ENCODE measurements at regions not wholly inside any gene's neighbourhood (a gene's known extent, or its start where the extent isn't known, plus 50 kb on each side); places are given as distances from the start of the nearest gene placed in this dataset.
A peak's percentile ranks its signal among the peaks of the same experiment; 100 is the strongest.
"Not testable (repeated sequence)": the region's sequence is repeated elsewhere in the genome, so short reads cannot be mapped to it uniquely, and the experiment has no call there.

- DNase-seq (ENCODE audit: low spot score); ATAC-seq (ENCODE audit: low FRiP score): not testable (repeated sequence)
Measured at GRCh38 chr17:46460129-46460528, 52.1 kb upstream of the LRRC37A2 start.

GRCh38 chr17:46455069-46455468, 57.2 kb upstream of the LRRC37A2 start:
- not testable (repeated sequence) for ATAC-seq (ENCODE audit: low FRiP score); DNase-seq (ENCODE audit: low spot score)

GRCh38 chr17:46454572-46454971, 57.7 kb upstream of the LRRC37A2 start:
- ATAC-seq (ENCODE audit: low FRiP score), result not testable (repeated sequence)

GRCh38 chr17:46453077-46453476, 59.2 kb upstream of the LRRC37A2 start:
- ATAC-seq (ENCODE audit: low FRiP score); DNase-seq (ENCODE audit: low spot score): not testable (repeated sequence)

More at GRCh38 chr17:46454572-46454971, 57.7 kb upstream of the LRRC37A2 start:
- not testable (repeated sequence) for DNase-seq (ENCODE audit: low spot score)

DNA sequence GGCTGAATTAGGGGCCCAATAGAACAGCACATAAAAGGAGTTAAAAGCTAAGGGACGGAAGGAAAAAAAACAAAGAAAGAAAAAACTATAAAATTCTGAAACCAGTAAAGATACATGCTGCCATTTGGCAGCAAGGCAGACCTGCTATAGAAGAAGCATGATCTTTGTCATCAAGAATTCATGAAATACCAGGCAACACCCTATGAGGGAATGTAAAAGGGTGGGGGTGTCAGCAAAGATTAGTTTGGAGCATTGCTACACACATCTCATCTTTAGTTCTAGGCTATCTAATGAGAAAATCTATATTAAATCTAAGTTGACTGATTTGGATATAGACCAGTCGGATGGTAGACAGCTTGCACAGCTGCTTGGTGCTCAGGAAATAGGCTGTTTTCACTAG, 66.4 kb upstream of the LRRC37A2 start:
- ATAC-seq (ENCODE audit: low FRiP score); DNase-seq (ENCODE audit: low spot score): not testable (repeated sequence)

- not testable (repeated sequence) for ATAC-seq (ENCODE audit: low FRiP score); DNase-seq (ENCODE audit: low spot score)
Measured at GRCh38 chr17:46445411-46445810, 66.9 kb upstream of the LRRC37A2 start.

- not testable (repeated sequence) for ATAC-seq (ENCODE audit: low FRiP score)
Measured at GRCh38 chr17:46442153-46442552, 70.1 kb upstream of the LRRC37A2 start.

DNA sequence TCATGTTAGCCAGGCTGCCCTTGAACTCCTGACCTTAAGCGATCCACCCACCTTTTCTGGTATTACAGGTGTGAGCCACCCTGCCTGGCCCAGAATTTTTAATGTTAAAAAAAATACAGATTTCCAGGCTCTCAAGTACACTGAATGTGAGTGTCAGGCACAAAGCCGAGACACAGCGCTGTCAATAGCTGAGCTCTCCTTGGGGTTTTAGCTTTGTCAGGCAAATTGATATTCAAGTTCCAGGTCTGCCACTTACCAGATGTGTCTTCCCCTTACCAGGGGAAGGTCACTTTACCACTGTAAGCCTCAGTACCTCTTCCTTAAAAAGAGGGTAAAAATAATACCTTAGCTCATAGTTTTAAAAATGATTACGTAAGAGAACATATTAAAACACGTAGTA, 71.6 kb upstream of the LRRC37A2 start:
- ATAC-seq (ENCODE audit: low FRiP score); DNase-seq (ENCODE audit: low spot score): not testable (repeated sequence)

More at GRCh38 chr17:46442153-46442552, 70.1 kb upstream of the LRRC37A2 start:
- not testable (repeated sequence) for DNase-seq (ENCODE audit: low spot score)

DNA sequence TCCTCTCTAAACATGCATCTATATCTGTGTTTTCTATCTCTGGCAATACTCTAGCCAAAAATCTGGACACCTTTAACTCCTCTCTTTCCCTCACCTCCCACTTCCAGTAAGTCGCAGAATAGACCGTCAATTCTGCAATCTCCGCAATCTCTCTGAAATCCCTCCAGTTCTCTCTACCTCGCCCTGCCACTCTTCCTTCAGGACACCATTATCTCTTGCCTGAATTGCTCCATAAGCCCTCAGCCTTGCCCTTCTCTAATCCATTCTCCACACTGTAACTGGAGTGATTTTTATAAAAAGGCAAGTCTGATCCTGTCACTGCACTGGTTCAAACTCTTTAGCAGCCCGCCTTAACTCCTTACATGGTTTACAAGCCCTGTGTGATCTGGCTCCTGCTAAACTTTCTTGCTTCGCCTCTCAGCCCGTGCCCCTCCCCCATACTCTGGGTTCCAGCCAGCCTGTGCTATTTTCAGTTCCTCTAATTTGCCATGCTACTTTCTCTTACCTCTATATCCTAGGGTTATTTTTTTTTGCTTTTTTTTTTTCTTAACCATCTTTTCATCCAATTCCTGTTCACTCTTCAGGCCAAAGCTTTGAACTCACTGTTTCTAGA, 73.0 kb upstream of the ARL17B start:
- DNase-seq (ENCODE audit: low spot score); ATAC-seq (ENCODE audit: low FRiP score): not testable (repeated sequence)

GRCh38 chr17:46430300-46430699, 68.7 kb upstream of the ARL17B start:
- ATAC-seq (ENCODE audit: low FRiP score), result peak; percentile 44
- DNase-seq (ENCODE audit: low spot score), result not testable (repeated sequence)

DNA sequence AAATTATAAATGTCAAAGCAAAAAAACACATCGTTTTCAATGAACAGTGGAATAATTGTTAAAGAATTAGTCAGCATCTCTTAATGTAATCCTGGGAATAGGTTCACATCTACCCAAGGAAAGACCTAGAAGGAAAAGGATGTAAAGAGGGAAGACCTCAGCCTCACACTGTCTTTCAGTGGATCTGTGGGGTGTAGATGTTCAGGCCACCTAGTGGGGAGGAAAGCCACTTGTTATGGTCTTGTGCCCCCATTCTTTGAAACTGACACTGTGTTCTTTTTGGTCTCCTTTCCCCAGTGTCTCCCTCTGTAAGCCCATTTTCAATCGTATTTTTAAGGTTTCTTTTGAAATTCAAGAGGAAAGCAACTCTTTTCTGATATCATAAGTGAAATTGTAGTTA, 68.1 kb upstream of the ARL17B start:
- DNase-seq (ENCODE audit: low spot score); ATAC-seq (ENCODE audit: low FRiP score): not testable (repeated sequence)

- not testable (repeated sequence) for DNase-seq (ENCODE audit: low spot score); ATAC-seq (ENCODE audit: low FRiP score)
Measured at GRCh38 chr17:46424187-46424884, 62.8 kb upstream of the ARL17B start.

DNA sequence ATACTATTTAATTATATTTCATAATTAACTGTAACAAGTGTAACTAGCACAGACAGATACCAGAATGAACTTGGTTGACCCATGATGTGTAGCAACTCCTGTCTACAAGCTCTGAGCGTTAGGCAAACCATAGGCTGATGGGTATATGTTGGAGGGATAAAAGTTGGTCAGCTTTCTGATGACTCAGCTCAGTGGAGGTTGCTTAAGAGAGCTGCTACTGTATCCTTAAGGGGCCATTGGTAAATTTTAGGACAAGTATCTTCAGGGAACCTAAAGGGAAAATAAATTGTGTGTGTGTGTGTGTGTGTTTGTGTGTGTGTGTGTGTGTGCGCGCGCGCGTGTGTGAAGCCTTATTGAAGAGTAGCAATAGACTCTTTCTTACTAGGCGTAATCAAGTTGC, 56.3 kb upstream of the ARL17B start:
- ATAC-seq (ENCODE audit: low FRiP score); DNase-seq (ENCODE audit: low spot score): not testable (repeated sequence)

- not testable (repeated sequence) for DNase-seq (ENCODE audit: low spot score); ATAC-seq (ENCODE audit: low FRiP score)
Measured at GRCh38 chr17:46417261-46417660, 55.7 kb upstream of the ARL17B start.

DNA sequence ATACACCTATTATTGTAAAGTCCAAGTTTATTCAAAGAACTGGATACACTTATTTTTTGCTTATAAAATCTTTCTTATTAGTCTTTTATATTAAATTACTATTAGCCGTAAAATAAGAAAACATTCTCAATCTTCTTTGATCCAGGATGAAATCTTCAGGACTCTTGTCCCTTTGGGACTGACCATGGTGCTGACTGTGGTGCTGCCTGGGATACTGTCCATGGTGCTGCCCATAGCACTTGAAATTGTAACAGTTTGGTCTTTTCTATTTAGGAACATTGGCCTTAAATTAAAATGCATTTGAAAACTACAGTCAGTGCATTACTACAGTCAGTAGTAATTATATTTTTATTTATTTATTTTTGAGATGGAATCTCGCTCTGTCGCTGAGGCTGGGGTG, 53.0 kb upstream of the ARL17B start:
- not testable (repeated sequence) for DNase-seq (ENCODE audit: low spot score); ATAC-seq (ENCODE audit: low FRiP score)

- not testable (repeated sequence) for DNase-seq (ENCODE audit: low spot score); ATAC-seq (ENCODE audit: low FRiP score)
Measured at GRCh38 chr17:46412156-46412555, 50.6 kb upstream of the ARL17B start.

- not testable (repeated sequence) for ATAC-seq (ENCODE audit: low FRiP score); DNase-seq (ENCODE audit: low spot score)
Measured at GRCh38 chr17:46411172-46411852, 49.7 kb upstream of the ARL17B start.
